SU-DHL-6 (cell line): ENCODE measurements at regions not wholly inside any gene's neighbourhood (a gene's known extent, or its start where the extent isn't known, plus 50 kb on each side); places are given as distances from the start of the nearest gene placed in this dataset.
"Not testable (repeated sequence)": the region's sequence is repeated elsewhere in the genome, so short reads cannot be mapped to it uniquely, and the experiment has no call there.

Experiments used
- EZH2phosphoT487 ChIP-seq: fragments of 200-600 bp; sonication (generic), shearing (Covaris generic); conservative IDR thresholded peaks from 2 replicates; pipeline ENCODE4 v1.6.1; 2018; ENCODE audit warnings: mild to moderate bottlenecking, antibody characterized with exemption, low read length, moderate library complexity, mixed read lengths
- TF ChIP-seq, protein P1 (sequence below): fragments of 200-600 bp; sonication (generic); IDR thresholded peaks from one replicate; pipeline ENCODE4 v1.5.1; 2017; ENCODE audit warnings: antibody characterized with exemption, mild to moderate bottlenecking, low read length, moderate library complexity; ENCODE audit not compliant: insufficient read depth, poor library complexity, severe bottlenecking

DNA sequence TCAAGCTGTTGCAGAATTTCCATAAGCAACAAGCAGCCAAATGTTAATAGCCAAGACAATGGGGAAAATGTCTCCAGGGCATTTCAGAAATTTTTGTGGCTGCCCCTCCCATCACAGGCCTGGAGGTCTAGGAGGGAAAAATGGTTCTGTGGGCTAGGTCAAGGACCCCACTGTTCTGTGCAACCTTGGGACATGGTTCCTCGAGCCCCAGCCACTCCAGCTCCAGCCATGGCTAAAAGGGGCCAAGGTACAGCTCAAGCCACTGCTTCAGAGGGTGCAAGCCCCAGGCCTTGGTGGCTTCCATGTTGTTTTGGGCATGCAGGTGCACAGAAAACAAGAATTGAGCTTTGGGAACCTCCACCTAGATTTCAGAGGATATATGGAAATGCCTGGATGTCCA lies 122.1 kb upstream of the OTOS start:
- TF ChIP-seq, protein P1, sequence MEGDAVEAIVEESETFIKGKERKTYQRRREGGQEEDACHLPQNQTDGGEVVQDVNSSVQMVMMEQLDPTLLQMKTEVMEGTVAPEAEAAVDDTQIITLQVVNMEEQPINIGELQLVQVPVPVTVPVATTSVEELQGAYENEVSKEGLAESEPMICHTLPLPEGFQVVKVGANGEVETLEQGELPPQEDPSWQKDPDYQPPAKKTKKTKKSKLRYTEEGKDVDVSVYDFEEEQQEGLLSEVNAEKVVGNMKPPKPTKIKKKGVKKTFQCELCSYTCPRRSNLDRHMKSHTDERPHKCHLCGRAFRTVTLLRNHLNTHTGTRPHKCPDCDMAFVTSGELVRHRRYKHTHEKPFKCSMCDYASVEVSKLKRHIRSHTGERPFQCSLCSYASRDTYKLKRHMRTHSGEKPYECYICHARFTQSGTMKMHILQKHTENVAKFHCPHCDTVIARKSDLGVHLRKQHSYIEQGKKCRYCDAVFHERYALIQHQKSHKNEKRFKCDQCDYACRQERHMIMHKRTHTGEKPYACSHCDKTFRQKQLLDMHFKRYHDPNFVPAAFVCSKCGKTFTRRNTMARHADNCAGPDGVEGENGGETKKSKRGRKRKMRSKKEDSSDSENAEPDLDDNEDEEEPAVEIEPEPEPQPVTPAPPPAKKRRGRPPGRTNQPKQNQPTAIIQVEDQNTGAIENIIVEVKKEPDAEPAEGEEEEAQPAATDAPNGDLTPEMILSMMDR = not testable (repeated sequence)
- not testable (repeated sequence) for TF ChIP-seq EZH2phosphoT487
